ENCODE measurements at regions not wholly inside any gene's neighbourhood (a gene's known extent, or its start where the extent isn't known, plus 50 kb on each side); places are given as distances from the start of the nearest gene placed in this dataset.

GRCh38 chr1:113007706-113008364 is 51.8 kb upstream of the SLC16A1 start:
- TF ChIP-seq CTCF (IDR thresholded peaks at IDR 0.05) = no peak
- TF ChIP-seq POLR2A (IDR thresholded peaks at IDR 0.05) = no peak
- no peak for TF ChIP-seq EP300 (IDR thresholded peaks at IDR 0.05)
